Liver (tissue), 8 donors: ENCODE measurements at regions not wholly inside any gene's neighbourhood (a gene's known extent, or its start where the extent isn't known, plus 50 kb on each side); places are given as distances from the start of the nearest gene placed in this dataset.

Experiments used
- DNase-seq: peaks from one replicate; pipeline ENCODE4 v3.0.0-alpha.2; 2017; ENCODE audit warnings: low spot score
- H3K27ac ChIP-seq, 2 donors: one replicate each; pipeline ENCODE4 v1.7.0; 2013; ENCODE audit warnings: inconsistent platforms in 2 of 2, low read length in 2 of 2, control low read depth in 1 of 2, low read depth in 1 of 2, mild to moderate bottlenecking in 1 of 2
- H3K27me3 ChIP-seq, 4 donors: one replicate each; pipeline versions ENCODE4 v1.6.1 to v1.7.0; 2013; ENCODE audit warnings: low read length in 3 of 4, inconsistent platforms in 1 of 4, mild to moderate bottlenecking in 1 of 4, moderate library complexity in 1 of 4; ENCODE audit not compliant: control insufficient read depth in 4 of 4, insufficient read depth in 4 of 4
- H3K36me3 ChIP-seq, 4 donors: one replicate each; pipeline versions ENCODE4 v1.6.1 to v1.7.0; 2013; ENCODE audit warnings: low read length in 3 of 4, mild to moderate bottlenecking in 3 of 4, low read depth in 1 of 4, moderate library complexity in 1 of 4; ENCODE audit not compliant: control insufficient read depth in 4 of 4, insufficient read depth in 3 of 4
- H3K4me1 ChIP-seq, 4 donors: one replicate each; pipeline versions ENCODE4 v1.6.1 to v1.7.0; 2013; ENCODE audit warnings: low read length in 3 of 4, mild to moderate bottlenecking in 3 of 4, moderate library complexity in 1 of 4; ENCODE audit not compliant: control insufficient read depth in 4 of 4, insufficient read depth in 4 of 4
- H3K4me3 ChIP-seq, 3 donors: one replicate each; pipeline versions ENCODE4 v1.6.1 to v1.7.0; 2013; ENCODE audit warnings: low read length in 3 of 3, control low read depth in 1 of 3, low read depth in 1 of 3, mild to moderate bottlenecking in 1 of 3
- H3K9ac ChIP-seq, 2 donors: one replicate each; pipeline ENCODE4 v1.7.0; 2013; ENCODE audit warnings: low read length in 2 of 2, mild to moderate bottlenecking in 2 of 2, moderate library complexity in 2 of 2, control low read depth in 1 of 2, low read depth in 1 of 2
- H3K9me3 ChIP-seq, 4 donors: one replicate each; pipeline versions ENCODE4 v1.6.1 to v1.7.0; 2013; ENCODE audit warnings: low read length in 3 of 4; ENCODE audit not compliant: control insufficient read depth in 4 of 4
- EGR1 ChIP-seq, 2 donors: IDR thresholded peaks; 2 replicates each; pipeline ENCODE4 v1.6.1; 2016 to 2018; ENCODE audit warnings: antibody characterized with exemption in 2 of 2, low read depth in 2 of 2
- FOXA1 ChIP-seq: IDR thresholded peaks from 2 replicates; pipeline ENCODE4 v1.6.1; 2016; ENCODE audit warnings: antibody characterized with exemption
- FOXA2 ChIP-seq: IDR thresholded peaks from 2 replicates; pipeline ENCODE4 v1.6.1; 2016; ENCODE audit warnings: antibody characterized with exemption
- GABPA ChIP-seq, 2 donors: IDR thresholded peaks in 1 of 2; conservative IDR thresholded peaks in 1 of 2; 2 replicates each; pipeline ENCODE4 v1.6.1; 2016; ENCODE audit warnings: antibody characterized with exemption in 2 of 2, mild to moderate bottlenecking in 1 of 2, moderate library complexity in 1 of 2
- HNF4A ChIP-seq, 2 donors: conservative IDR thresholded peaks; 2 replicates each; pipeline ENCODE4 v1.6.1; 2016; ENCODE audit warnings: antibody characterized with exemption in 2 of 2, mild to moderate bottlenecking in 2 of 2
- JUND ChIP-seq, 2 donors: IDR thresholded peaks; 2 replicates each; pipeline ENCODE4 v1.6.1; 2016; ENCODE audit warnings: antibody characterized with exemption in 2 of 2
- NR2F2 ChIP-seq: IDR thresholded peaks from 2 replicates; pipeline ENCODE4 v1.6.1; 2016; ENCODE audit warnings: antibody characterized with exemption
- RAD21 ChIP-seq, 2 donors: IDR thresholded peaks; 2 replicates each; pipeline ENCODE4 v1.6.1; 2016; ENCODE audit warnings: antibody characterized with exemption in 2 of 2, mild to moderate bottlenecking in 2 of 2
- RXRA ChIP-seq, 2 donors: IDR thresholded peaks; 2 replicates each; pipeline ENCODE4 v1.6.1; 2017 to 2018; ENCODE audit warnings: antibody characterized with exemption in 2 of 2, mild to moderate bottlenecking in 1 of 2
- TAF1 ChIP-seq: conservative IDR thresholded peaks from 2 replicates; pipeline ENCODE4 v1.6.1; 2016; ENCODE audit warnings: antibody characterized with exemption, mild to moderate bottlenecking
- YY1 ChIP-seq: IDR thresholded peaks from 2 replicates; pipeline ENCODE4 v1.6.1; 2016; ENCODE audit warnings: antibody characterized with exemption, mild to moderate bottlenecking
- WGBS: extraction: QIAGEN DNeasy Blood & Tissue Kit; methylation state at CpG from one replicate; pipeline ENCODE4 v1.1.7; 2013; 5-methylcytosine and 5-hydroxymethylcytosine counted together
- TF ChIP-seq, protein P1 (sequence below): IDR thresholded peaks from 2 replicates; pipeline ENCODE4 v1.6.1; 2016; ENCODE audit warnings: antibody characterized with exemption
- TF ChIP-seq, protein P2 (sequence below): IDR thresholded peaks from 2 replicates; pipeline ENCODE4 v1.6.1; 2016; ENCODE audit warnings: antibody characterized with exemption, mild to moderate bottlenecking
- TF ChIP-seq, protein P3 (sequence below): IDR thresholded peaks from 2 replicates; pipeline ENCODE4 v1.6.1; 2016; ENCODE audit warnings: antibody characterized with exemption
- TF ChIP-seq, protein P4 (sequence below): IDR thresholded peaks from 2 replicates; pipeline ENCODE4 v1.6.1; 2016; ENCODE audit warnings: antibody characterized with exemption
- TF ChIP-seq, protein P5 (sequence below): fragments of 150-350 bp; IDR thresholded peaks from 2 replicates; pipeline ENCODE4 v1.5.1; 2017; ENCODE audit warnings: improper control_type of control experiment, low read depth, low read length; ENCODE audit not compliant: missing input control
- donor health status: healthy.
- donor health status: healthy.
- donor health status: healthy.
- donor health status: healthy.
- donor health status: healthy.

DNA sequence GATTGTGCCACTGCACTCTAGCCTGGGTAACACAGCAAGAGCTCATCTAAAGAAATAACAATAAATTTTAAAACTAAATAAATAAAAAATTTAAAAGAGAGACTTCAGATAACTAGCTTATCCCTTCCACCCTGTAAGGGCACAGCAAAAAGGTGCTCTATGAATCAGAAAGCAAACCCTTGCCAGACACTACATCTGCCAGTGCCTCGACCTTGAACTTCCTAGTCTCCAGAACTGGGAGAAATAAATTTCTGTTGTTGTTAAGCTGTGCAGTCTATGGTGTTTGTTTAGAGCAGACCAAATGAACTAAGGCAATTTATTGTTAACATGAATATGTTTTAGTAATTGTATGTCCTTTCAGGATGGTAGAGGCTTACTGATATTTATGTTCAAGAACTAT lies 174.9 kb upstream of the TRIM24 start:
- H3K9ac ChIP-seq, result no peak overlapping the region
- DNase-seq, result no peak
- 72% methylated on average over 1 of the region's 1 CpG for WGBS
- no peaks in the 10 kb centered on the region for H3K4me1 ChIP-seq
- H3K36me3 ChIP-seq, result no peaks in the 10 kb centered on the region
- H3K9me3 ChIP-seq, result peaks cover 0 to 2% (median 0%) of the 10 kb centered on the region in 4 donors
- no peak overlapping the region for H3K4me3 ChIP-seq
- no peak overlapping the region for H3K27ac ChIP-seq
- TF ChIP-seq EGR1 (IDR thresholded peaks at IDR 0.05; ENCODE audit: low read depth in 2 of 2), result no peak
- no peak for TF ChIP-seq TAF1
- no peak for TF ChIP-seq FOXA2
- no peak for TF ChIP-seq RXRA (IDR thresholded peaks at IDR 0.05)
- TF ChIP-seq, protein P1, sequence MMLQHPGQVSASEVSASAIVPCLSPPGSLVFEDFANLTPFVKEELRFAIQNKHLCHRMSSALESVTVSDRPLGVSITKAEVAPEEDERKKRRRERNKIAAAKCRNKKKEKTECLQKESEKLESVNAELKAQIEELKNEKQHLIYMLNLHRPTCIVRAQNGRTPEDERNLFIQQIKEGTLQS, result no peak
- TF ChIP-seq JUND (IDR thresholded peaks at IDR 0.05), result no peak
- TF ChIP-seq FOXA1, result no peak
- TF ChIP-seq RAD21 (IDR thresholded peaks at IDR 0.05), result no peak
- no peak for TF ChIP-seq NR2F2
- no peak for TF ChIP-seq HNF4A (conservative IDR thresholded peaks at IDR 0.05)
- TF ChIP-seq, protein P2, sequence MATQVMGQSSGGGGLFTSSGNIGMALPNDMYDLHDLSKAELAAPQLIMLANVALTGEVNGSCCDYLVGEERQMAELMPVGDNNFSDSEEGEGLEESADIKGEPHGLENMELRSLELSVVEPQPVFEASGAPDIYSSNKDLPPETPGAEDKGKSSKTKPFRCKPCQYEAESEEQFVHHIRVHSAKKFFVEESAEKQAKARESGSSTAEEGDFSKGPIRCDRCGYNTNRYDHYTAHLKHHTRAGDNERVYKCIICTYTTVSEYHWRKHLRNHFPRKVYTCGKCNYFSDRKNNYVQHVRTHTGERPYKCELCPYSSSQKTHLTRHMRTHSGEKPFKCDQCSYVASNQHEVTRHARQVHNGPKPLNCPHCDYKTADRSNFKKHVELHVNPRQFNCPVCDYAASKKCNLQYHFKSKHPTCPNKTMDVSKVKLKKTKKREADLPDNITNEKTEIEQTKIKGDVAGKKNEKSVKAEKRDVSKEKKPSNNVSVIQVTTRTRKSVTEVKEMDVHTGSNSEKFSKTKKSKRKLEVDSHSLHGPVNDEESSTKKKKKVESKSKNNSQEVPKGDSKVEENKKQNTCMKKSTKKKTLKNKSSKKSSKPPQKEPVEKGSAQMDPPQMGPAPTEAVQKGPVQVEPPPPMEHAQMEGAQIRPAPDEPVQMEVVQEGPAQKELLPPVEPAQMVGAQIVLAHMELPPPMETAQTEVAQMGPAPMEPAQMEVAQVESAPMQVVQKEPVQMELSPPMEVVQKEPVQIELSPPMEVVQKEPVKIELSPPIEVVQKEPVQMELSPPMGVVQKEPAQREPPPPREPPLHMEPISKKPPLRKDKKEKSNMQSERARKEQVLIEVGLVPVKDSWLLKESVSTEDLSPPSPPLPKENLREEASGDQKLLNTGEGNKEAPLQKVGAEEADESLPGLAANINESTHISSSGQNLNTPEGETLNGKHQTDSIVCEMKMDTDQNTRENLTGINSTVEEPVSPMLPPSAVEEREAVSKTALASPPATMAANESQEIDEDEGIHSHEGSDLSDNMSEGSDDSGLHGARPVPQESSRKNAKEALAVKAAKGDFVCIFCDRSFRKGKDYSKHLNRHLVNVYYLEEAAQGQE, result no peak
- TF ChIP-seq, protein P3, sequence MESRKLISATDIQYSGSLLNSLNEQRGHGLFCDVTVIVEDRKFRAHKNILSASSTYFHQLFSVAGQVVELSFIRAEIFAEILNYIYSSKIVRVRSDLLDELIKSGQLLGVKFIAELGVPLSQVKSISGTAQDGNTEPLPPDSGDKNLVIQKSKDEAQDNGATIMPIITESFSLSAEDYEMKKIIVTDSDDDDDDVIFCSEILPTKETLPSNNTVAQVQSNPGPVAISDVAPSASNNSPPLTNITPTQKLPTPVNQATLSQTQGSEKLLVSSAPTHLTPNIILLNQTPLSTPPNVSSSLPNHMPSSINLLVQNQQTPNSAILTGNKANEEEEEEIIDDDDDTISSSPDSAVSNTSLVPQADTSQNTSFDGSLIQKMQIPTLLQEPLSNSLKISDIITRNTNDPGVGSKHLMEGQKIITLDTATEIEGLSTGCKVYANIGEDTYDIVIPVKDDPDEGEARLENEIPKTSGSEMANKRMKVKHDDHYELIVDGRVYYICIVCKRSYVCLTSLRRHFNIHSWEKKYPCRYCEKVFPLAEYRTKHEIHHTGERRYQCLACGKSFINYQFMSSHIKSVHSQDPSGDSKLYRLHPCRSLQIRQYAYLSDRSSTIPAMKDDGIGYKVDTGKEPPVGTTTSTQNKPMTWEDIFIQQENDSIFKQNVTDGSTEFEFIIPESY, result no peak
- TF ChIP-seq, protein P4, sequence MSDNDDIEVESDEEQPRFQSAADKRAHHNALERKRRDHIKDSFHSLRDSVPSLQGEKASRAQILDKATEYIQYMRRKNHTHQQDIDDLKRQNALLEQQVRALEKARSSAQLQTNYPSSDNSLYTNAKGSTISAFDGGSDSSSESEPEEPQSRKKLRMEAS, result no peak
- H3K27me3 ChIP-seq, result no peaks in the 10 kb centered on the region

DNA sequence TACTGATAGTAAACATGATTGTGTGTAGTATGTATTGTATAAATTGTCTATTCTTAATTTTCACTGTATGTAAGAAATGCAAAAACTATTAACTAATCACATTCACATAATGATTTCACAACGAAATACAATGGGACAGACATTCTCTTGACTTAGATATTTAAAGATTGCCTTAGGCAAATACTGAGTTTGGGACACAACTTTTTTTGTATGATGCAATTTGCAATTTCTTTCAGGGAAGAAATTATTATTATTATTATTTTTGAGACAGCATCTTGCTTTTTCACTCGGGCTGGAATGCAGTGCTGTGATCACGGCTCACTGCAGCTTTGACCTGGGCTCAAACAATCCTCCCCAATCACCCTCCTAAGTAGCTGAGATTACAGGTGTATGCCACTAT lies 173.2 kb upstream of the TRIM24 start:
- no peaks in the 10 kb centered on the region for H3K4me1 ChIP-seq
- no peaks in the 10 kb centered on the region for H3K27me3 ChIP-seq
- no peak for DNase-seq
- no peak overlapping the region for H3K27ac ChIP-seq
- H3K9me3 ChIP-seq, result peaks cover 0 to 2% (median 0%) of the 10 kb centered on the region in 4 donors
- no peak overlapping the region for H3K4me3 ChIP-seq
- H3K36me3 ChIP-seq, result no peaks in the 10 kb centered on the region
- 88% methylated on average over 3 of the region's 3 CpGs for whole genome bisulfite sequencing
- H3K9ac ChIP-seq, result no peak overlapping the region
- TF ChIP-seq NR2F2, result no peak

DNA sequence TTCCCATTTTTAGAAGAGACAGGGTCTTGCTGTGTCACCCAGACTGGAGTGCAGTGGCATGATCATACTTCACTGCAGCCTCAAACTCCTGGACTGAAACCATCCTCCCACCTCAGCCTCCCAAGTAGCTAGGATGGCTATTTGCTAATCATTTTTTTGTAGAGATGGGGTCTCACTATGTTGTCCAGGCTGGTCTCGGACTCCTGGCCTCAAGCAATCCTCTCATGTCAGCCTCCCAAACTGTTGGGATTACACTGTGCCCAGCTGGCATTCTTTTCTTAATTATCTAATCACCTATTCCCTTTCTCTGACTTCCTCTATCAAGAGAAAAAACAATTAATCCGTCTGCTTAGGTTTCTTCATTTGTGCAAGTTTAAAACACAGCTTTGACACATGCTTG lies 172.5 kb upstream of the TRIM24 start:
- no peaks in the 10 kb centered on the region for H3K4me1 ChIP-seq
- no peak overlapping the region for H3K27ac ChIP-seq
- DNase-seq, result no peak
- 86% methylated on average over 2 of the region's 2 CpGs for WGBS
- H3K36me3 ChIP-seq, result no peaks in the 10 kb centered on the region
- no peak overlapping the region for H3K4me3 ChIP-seq
- H3K27me3 ChIP-seq, result no peaks in the 10 kb centered on the region
- H3K9ac ChIP-seq, result no peak overlapping the region
- H3K9me3 ChIP-seq, result peaks cover 0 to 2% (median 0%) of the 10 kb centered on the region in 4 donors
- TF ChIP-seq GABPA (IDR thresholded peaks at IDR 0.05 in 1 of 2, conservative IDR thresholded peaks at IDR 0.05 in 1 of 2) (no peak), RXRA (IDR thresholded peaks at IDR 0.05) (no peak), JUND (IDR thresholded peaks at IDR 0.05) (no peak), RAD21 (IDR thresholded peaks at IDR 0.05) (no peak), FOXA2 (no peak), EGR1 (IDR thresholded peaks at IDR 0.05; ENCODE audit: low read depth in 2 of 2) (no peak), NR2F2 (no peak), YY1 (no peak), HNF4A (conservative IDR thresholded peaks at IDR 0.05) (no peak)
- TF ChIP-seq, protein P5, sequence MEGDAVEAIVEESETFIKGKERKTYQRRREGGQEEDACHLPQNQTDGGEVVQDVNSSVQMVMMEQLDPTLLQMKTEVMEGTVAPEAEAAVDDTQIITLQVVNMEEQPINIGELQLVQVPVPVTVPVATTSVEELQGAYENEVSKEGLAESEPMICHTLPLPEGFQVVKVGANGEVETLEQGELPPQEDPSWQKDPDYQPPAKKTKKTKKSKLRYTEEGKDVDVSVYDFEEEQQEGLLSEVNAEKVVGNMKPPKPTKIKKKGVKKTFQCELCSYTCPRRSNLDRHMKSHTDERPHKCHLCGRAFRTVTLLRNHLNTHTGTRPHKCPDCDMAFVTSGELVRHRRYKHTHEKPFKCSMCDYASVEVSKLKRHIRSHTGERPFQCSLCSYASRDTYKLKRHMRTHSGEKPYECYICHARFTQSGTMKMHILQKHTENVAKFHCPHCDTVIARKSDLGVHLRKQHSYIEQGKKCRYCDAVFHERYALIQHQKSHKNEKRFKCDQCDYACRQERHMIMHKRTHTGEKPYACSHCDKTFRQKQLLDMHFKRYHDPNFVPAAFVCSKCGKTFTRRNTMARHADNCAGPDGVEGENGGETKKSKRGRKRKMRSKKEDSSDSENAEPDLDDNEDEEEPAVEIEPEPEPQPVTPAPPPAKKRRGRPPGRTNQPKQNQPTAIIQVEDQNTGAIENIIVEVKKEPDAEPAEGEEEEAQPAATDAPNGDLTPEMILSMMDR, result no peak
- TF ChIP-seq, protein P2, result no peak
